Activated B cell treated with CpG ODN at 0.5 μM for 24 hours (primary cell): ENCODE measurements at regions not wholly inside any gene's neighbourhood (a gene's known extent, or its start where the extent isn't known, plus 50 kb on each side); places are given as distances from the start of the nearest gene placed in this dataset.

Source experiments
- ATAC-seq: fragments of 200-7000 bp; cut with Tn5 transposase; one replicate; pipeline ENCODE4 v1.10.0; 2021; ENCODE audit warnings: low read depth, mild to moderate bottlenecking, moderate library complexity
- CTCF ChIA-PET: fragments of 350-600 bp; sonication (Branson Sonifier 250); formaldehyde crosslinking; loops from one replicate; lab custom pipeline; 2021; ENCODE audit warnings: antibody characterized with exemption; lab: Charles Lee
- POLR2A ChIA-PET: fragments of 350-600 bp; sonication (Branson Sonifier 250); formaldehyde crosslinking; loops from one replicate; lab custom pipeline; 2021; ENCODE audit warnings: antibody characterized with exemption; lab: Charles Lee
- DNase-seq: peaks from one replicate; pipeline ENCODE4 v3.0.0; 2022
- H3K27ac Mint-ChIP-seq: one replicate; pipeline ENCODE4 v1.8.0; 2020; ENCODE audit warnings: mixed read lengths
- H3K27me3 Mint-ChIP-seq: one replicate; pipeline ENCODE4 v1.8.0; 2021; ENCODE audit warnings: mixed read lengths
- H3K36me3 Mint-ChIP-seq: one replicate; pipeline ENCODE4 v1.8.0; 2021; ENCODE audit warnings: low read depth, mixed read lengths
- H3K4me1 Mint-ChIP-seq: one replicate; pipeline ENCODE4 v1.8.0; 2021; ENCODE audit warnings: mixed read lengths
- H3K4me3 Mint-ChIP-seq: one replicate; pipeline ENCODE4 v1.8.0; 2020; ENCODE audit warnings: mild to moderate bottlenecking, mixed read lengths
- H3K9me3 Mint-ChIP-seq: one replicate; pipeline ENCODE4 v1.8.0; 2020; ENCODE audit warnings: mixed read lengths
- CTCF ChIP-seq: fragments of 200-600 bp; IDR thresholded peaks from one replicate; pipeline ENCODE4 v1.8.0; 2022; ENCODE audit warnings: antibody characterized with exemption, mild to moderate bottlenecking
- intact Hi-C: fragments of 100-400 bp; cut with micrococcal nuclease; formaldehyde crosslinking; loops from one replicate; pipeline ENCODE4 v1.15.1; 2024

DNA sequence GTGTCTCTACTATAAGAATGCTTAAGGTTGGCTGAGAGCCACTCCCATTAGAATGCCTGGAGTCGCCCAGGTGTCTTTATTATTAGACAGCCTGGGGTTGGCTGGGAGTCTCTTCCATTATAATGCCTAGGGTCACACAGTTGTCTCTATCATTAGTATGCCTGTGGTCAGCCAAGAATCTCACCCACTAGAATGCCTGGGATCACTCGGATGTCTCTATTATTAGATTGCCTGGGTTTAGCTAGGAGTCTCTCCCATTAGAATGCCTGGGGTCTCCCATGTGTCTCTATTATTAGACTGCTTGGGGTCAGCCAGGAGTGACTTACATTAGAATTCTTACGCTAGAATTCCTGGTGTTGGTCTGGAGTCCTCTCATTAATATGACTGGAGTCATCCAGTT lies 2255.3 kb downstream of the TP53TG3F start:
- intact Hi-C loops = no loop called here
- H3K9me3 Mint-ChIP-seq = peaks cover 26% of the 10 kb centered on the region

GRCh38 chr16:35724551-35724950 lies 2265.1 kb downstream of the TP53TG3F start:
- TF ChIP-seq CTCF = no peak
- intact Hi-C loops = no loop called here
- peaks cover 20% of the 10 kb centered on the region for H3K9me3 Mint-ChIP-seq

More for the DNA sequence above, 2255.3 kb downstream of the TP53TG3F start:
- CTCF ChIA-PET = no interaction called here
- DNase-seq (no peak), ATAC-seq (no peak)
- no peak overlapping the region for H3K4me3 Mint-ChIP-seq
- H3K4me1 Mint-ChIP-seq = no peaks in the 10 kb centered on the region
- H3K27ac Mint-ChIP-seq = no peak overlapping the region
- no peaks in the 10 kb centered on the region for H3K36me3 Mint-ChIP-seq
- POLR2A ChIA-PET = no interaction called here
- no peak for TF ChIP-seq CTCF
- no peaks in the 10 kb centered on the region for H3K27me3 Mint-ChIP-seq

GRCh38 chr16:35725949-35726348 lies 2266.5 kb downstream of the TP53TG3F start:
- H3K4me3 Mint-ChIP-seq = no peak overlapping the region
- no peaks in the 10 kb centered on the region for H3K4me1 Mint-ChIP-seq
- H3K9me3 Mint-ChIP-seq = peaks cover 26% of the 10 kb centered on the region
- no peaks in the 10 kb centered on the region for H3K36me3 Mint-ChIP-seq
- DNase-seq (no peak), ATAC-seq (no peak)
- intact Hi-C loops = no loop called here
- no peak for TF ChIP-seq CTCF
- POLR2A ChIA-PET = no interaction called here
- CTCF ChIA-PET = no interaction called here
- H3K27me3 Mint-ChIP-seq = no peaks in the 10 kb centered on the region
- H3K27ac Mint-ChIP-seq = no peak overlapping the region

More at GRCh38 chr16:35724551-35724950, 2265.1 kb downstream of the TP53TG3F start:
- Mint-ChIP-seq H3K27ac (no peak overlapping the region), H3K4me3 (no peak overlapping the region), H3K36me3 (no peaks in the 10 kb centered on the region), H3K27me3 (no peaks in the 10 kb centered on the region), H3K4me1 (no peaks in the 10 kb centered on the region)
- DNase-seq (no peak), ATAC-seq (no peak)
- CTCF ChIA-PET = no interaction called here
- POLR2A ChIA-PET = no interaction called here

DNA sequence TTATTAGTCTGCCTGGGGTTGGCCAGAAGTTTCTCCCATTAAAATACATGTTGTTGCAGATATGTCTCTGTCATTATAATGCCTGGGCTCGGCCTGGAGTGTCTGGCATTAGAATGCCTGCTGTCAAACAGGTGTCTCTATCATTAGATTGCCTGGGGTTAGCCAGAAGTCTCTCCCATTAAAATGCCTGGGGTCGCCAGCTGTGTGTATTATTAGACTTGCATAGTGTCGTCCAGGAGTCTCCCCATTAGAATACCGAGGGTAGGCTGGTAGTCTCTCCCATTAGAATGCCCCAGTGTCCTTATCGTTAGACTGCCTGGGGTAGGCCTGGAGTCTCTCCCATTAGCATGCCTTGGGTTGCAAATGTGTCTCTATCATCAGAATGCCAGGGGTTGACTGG lies 2270.8 kb downstream of the TP53TG3F start:
- intact Hi-C loops = no loop called here
- CTCF ChIA-PET = no interaction called here
- no peak for TF ChIP-seq CTCF
- Mint-ChIP-seq H3K36me3 (no peaks in the 10 kb centered on the region), H3K27ac (no peak overlapping the region), H3K4me3 (no peak overlapping the region), H3K4me1 (no peaks in the 10 kb centered on the region), H3K9me3 (peaks cover 18% of the 10 kb centered on the region), H3K27me3 (no peaks in the 10 kb centered on the region)
- POLR2A ChIA-PET = no interaction called here
- ATAC-seq (no peak), DNase-seq (no peak)

DNA sequence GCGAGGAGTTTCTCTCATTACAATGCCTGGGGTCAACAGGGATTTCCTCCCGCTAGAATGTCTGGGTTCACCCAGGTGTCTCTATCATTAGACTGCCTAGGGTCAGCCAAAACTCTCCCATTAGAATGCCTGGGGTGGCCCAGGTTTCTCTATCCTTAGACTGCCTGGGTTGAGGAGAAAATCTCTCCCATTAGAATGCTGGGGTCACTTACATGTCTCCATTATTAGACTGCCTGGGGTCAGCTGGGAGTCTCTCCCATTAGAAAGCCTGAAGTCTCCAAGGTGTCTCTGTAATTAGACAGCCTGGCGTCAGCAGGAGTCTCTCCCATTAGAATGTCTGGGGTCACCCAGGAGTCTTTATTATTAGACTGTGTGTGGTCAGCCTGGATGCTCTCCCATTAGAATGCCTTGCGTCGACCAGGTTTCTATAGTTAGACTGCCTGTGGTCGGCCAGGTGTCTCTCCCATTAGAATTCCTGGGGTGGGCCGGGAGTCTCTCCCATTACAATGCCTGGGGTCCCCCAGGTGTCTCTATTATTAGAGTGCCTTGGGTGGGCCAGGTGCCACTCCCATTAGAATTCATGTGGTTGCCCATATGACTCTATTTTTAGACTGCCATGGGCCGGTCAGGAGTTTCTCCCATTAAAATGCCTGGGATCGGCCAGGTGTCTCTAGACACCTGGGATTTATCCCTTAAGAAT lies 2272.1 kb downstream of the TP53TG3F start:
- ATAC-seq (no peak), DNase-seq (no peak)
- TF ChIP-seq CTCF = no peak
- Mint-ChIP-seq H3K9me3 (peaks cover 20% of the 10 kb centered on the region), H3K4me1 (no peaks in the 10 kb centered on the region), H3K4me3 (no peak overlapping the region), H3K27ac (no peak overlapping the region), H3K27me3 (no peaks in the 10 kb centered on the region), H3K36me3 (no peaks in the 10 kb centered on the region)
- intact Hi-C loops = no loop called here
- ChIA-PET CTCF (no interaction called here), POLR2A (no interaction called here)
